Kidney (tissue), 13 donors: ENCODE measurements at regions not wholly inside any gene's neighbourhood (a gene's known extent, or its start where the extent isn't known, plus 50 kb on each side); places are given as distances from the start of the nearest gene placed in this dataset.
A peak's percentile ranks its signal among the peaks of the same experiment; 100 is the strongest.

Experiments
- DNase-seq, 5 donors: peaks; one replicate each; pipeline ENCODE4 v3.0.0-alpha.2; 2013 to 2020
- FAIRE-seq: peaks from 2 replicates; lab custom pipeline; 2012; peaks lifted over from hg19 to GRCh38; lab: Jason Lieb, UNC
- H3K27ac ChIP-seq, 2 donors: one replicate each; pipeline ENCODE4 v1.7.0; 2013; ENCODE audit warnings: low read depth in 2 of 2, low read length in 2 of 2, inconsistent platforms in 1 of 2
- H3K27me3 ChIP-seq: one replicate; pipeline ENCODE4 v1.7.1; 2013; ENCODE audit warnings: low read length, inconsistent platforms; ENCODE audit not compliant: control insufficient read depth, insufficient read depth
- H3K36me3 ChIP-seq, 3 donors: one replicate each; pipeline versions ENCODE4 v1.7.0 to v1.7.1; 2013; ENCODE audit warnings: low read length in 3 of 3, control low read depth in 1 of 3, inconsistent platforms in 1 of 3; ENCODE audit not compliant: insufficient read depth in 3 of 3, control insufficient read depth in 2 of 3
- H3K4me1 ChIP-seq, 3 donors: one replicate each; pipeline versions ENCODE4 v1.7.0 to v1.7.1; 2013; ENCODE audit warnings: low read length in 3 of 3, inconsistent platforms in 1 of 3, low read depth in 1 of 3; ENCODE audit not compliant: control insufficient read depth in 2 of 3, insufficient read depth in 2 of 3
- H3K4me3 ChIP-seq, 3 donors: one replicate each; pipeline versions ENCODE4 v1.7.0 to v1.8.1; 2013; ENCODE audit warnings: low read length in 3 of 3, control low read depth in 1 of 3, inconsistent platforms in 1 of 3
- H3K9ac ChIP-seq, 3 donors: one replicate each; pipeline versions ENCODE4 v1.7.0 to v1.7.1; 2013; ENCODE audit warnings: low read length in 3 of 3, control low read depth in 1 of 3, inconsistent platforms in 1 of 3
- H3K9me3 ChIP-seq, 3 donors: one replicate each; pipeline versions ENCODE4 v1.7.0 to v1.7.1; 2013; ENCODE audit warnings: low read length in 3 of 3, control low read depth in 1 of 3, inconsistent platforms in 1 of 3; ENCODE audit not compliant: control insufficient read depth in 2 of 3, insufficient read depth in 1 of 3
- CTCF ChIP-seq: IDR thresholded peaks from 3 replicates; pipeline ENCODE4 v1.5.1; 2012; ENCODE audit warnings: mild to moderate bottlenecking, moderate library complexity, borderline replicate concordance; ENCODE audit not compliant: insufficient read depth; ENCODE audit errors: extremely low read depth
- intact Hi-C: fragments of 100-400 bp; cut with DNase I; formaldehyde crosslinking; loops from one replicate; pipeline ENCODE4 v1.11.1; 2022
- donor health status: control.
- donor health status: control.
- donor health status: control.
- donor health status: control.
- donor health status: control.
- donor health status: DM: yes; HTN: yes; CAD: no.
- donor health status: Normal renal cell carcinoma (clear cell type).

DNA sequence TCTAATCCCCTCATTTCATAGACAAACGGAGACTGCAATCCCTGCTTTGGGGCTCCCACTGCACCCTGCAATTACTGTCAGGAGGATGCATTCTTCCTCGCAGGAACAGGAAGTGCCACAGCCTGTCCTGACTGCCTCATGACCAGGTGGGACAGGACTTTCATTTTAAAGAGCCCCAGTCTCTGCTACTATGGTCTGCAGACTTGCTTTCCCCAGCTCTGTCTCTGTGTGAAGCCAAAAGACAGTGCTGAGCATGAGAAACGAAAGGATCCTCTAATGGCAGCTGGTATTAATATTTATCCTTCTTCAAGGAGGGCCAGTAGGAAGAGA, 60.0 kb upstream of the PNMA1 start:
- no peak overlapping the region for H3K9ac ChIP-seq

GRCh38 chr14:73773441-73774240, 59.5 kb upstream of the PNMA1 start:
- peak in 1 of 5 donors; percentile 10 for DNase-seq
- Histone ChIP-seq H3K27me3 (no peaks in the 10 kb centered on the region), H3K9me3 (no peaks in the 10 kb centered on the region), H3K27ac (peak overlapping the region in 1 of 2 donors; percentile 32), H3K9ac (no peak overlapping the region), H3K4me3 (no peak overlapping the region), H3K4me1 (peaks cover 7 to 62% (median 52%) of the 10 kb centered on the region in 3 donors), H3K36me3 (no peaks in the 10 kb centered on the region)
- intact Hi-C loops = no loop called here
- no peak for TF ChIP-seq CTCF
- FAIRE-seq = no peak

More for the DNA sequence above, 60.0 kb upstream of the PNMA1 start:
- H3K27me3 ChIP-seq = no peaks in the 10 kb centered on the region
- DNase-seq (no peak), FAIRE-seq (no peak)
- H3K4me1 ChIP-seq = peaks cover 7 to 61% (median 47%) of the 10 kb centered on the region in 3 donors
- H3K27ac ChIP-seq = peak overlapping the region in 1 of 2 donors; percentile 32
- no peaks in the 10 kb centered on the region for H3K36me3 ChIP-seq
- TF ChIP-seq CTCF = no peak
- intact Hi-C loops = no loop called here
- H3K9me3 ChIP-seq = no peaks in the 10 kb centered on the region
- no peak overlapping the region for H3K4me3 ChIP-seq

- H3K36me3 ChIP-seq = no peaks in the 10 kb centered on the region
- peak overlapping the region; percentile 80 to 81 for H3K27ac ChIP-seq
- no peaks in the 10 kb centered on the region for H3K9me3 ChIP-seq
- intact Hi-C loops = no loop called here
- peak overlapping the region in 2 of 3 donors; percentile 10 to 60 for H3K9ac ChIP-seq
- FAIRE-seq (no peak), DNase-seq (peak; percentile 79 to 89 (median 85))
- no peak overlapping the region for H3K4me3 ChIP-seq
- H3K27me3 ChIP-seq = no peaks in the 10 kb centered on the region
- TF ChIP-seq CTCF = no peak
- peaks cover 7 to 48% (median 46%) of the 10 kb centered on the region in 3 donors for H3K4me1 ChIP-seq
Observed at GRCh38 chr14:73771848-73772638, 57.9 kb upstream of the PNMA1 start.
